ENCODE measurements at regions not wholly inside any gene's neighbourhood (a gene's known extent, or its start where the extent isn't known, plus 50 kb on each side); places are given as distances from the start of the nearest gene placed in this dataset.

- TF ChIP-seq CTCF (conservative IDR thresholded peaks at IDR 0.05) (no peak), EZH2 (IDR thresholded peaks at IDR 0.05; ENCODE audit: low read depth) (no peak)
Measured at GRCh38 chr4:30620711-30621110, 99.5 kb upstream of the PCDH7 start.
